ENCODE measurements at regions not wholly inside any gene's neighbourhood (a gene's known extent, or its start where the extent isn't known, plus 50 kb on each side); places are given as distances from the start of the nearest gene placed in this dataset.

DNA sequence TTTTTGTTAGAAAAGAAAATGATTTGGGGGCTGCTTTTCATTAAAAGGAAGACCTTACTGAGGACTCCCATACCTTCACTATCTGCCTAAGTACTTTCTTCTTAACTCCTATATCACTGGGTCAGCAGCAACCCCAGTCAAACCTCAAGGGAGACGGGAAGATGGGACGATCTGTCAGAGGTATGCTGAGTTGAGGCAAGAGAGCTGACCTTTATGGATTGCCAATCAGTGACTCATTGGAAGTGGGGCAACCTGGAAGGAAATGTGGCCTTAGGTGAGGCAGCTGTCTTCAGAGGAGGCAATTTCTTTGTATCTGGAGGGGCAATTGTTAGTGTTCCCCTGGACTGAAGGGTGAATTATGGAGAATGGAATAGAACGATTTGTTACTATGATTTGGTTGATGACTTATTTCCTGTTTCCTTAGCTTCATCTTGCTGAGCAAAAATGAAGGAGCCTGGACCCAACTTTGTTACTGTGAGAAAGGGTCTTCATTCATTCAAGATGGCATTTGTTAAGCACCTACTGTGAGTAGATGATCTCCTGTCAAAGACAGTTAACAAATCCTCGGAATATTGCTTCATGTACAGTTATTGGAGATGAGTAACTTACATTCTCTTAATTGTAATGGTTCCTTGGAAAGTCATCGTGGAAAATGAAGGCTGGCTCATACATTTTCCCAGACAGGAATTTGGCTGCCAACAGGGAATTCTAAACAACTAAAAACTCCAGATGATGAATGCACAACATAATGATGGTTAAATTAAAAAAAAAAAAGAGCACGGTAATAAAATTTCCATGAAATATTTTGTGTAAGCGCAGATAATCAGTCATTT, 134.7 kb upstream of the KCNJ15 start:
- in situ Hi-C loops (cut with HindIII; ENCODE audit: low pct_ligation_motif_present, low sequenced_read_pairs) = no loop called here
- Histone ChIP-seq H3K27me3 (replicated peaks) (peaks cover 3% of the 10 kb centered on the region), H3K27ac (no peak overlapping the region), H3K36me3 (replicated peaks) (no peaks in the 10 kb centered on the region), H3K4me3 (ENCODE audit: low read depth, low read length) (no peak overlapping the region)
- DNase-seq = no peak
- TF ChIP-seq, protein P1, sequence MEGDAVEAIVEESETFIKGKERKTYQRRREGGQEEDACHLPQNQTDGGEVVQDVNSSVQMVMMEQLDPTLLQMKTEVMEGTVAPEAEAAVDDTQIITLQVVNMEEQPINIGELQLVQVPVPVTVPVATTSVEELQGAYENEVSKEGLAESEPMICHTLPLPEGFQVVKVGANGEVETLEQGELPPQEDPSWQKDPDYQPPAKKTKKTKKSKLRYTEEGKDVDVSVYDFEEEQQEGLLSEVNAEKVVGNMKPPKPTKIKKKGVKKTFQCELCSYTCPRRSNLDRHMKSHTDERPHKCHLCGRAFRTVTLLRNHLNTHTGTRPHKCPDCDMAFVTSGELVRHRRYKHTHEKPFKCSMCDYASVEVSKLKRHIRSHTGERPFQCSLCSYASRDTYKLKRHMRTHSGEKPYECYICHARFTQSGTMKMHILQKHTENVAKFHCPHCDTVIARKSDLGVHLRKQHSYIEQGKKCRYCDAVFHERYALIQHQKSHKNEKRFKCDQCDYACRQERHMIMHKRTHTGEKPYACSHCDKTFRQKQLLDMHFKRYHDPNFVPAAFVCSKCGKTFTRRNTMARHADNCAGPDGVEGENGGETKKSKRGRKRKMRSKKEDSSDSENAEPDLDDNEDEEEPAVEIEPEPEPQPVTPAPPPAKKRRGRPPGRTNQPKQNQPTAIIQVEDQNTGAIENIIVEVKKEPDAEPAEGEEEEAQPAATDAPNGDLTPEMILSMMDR (IDR thresholded peaks at IDR 0.05; ENCODE audit: low read depth, low read length, missing control alignments) = no peak

- Histone ChIP-seq H3K36me3 (replicated peaks) (no peaks in the 10 kb centered on the region), H3K27ac (no peak overlapping the region), H3K27me3 (replicated peaks) (peaks cover 3% of the 10 kb centered on the region), H3K4me3 (ENCODE audit: low read depth, low read length) (no peak overlapping the region)
- in situ Hi-C loops (cut with HindIII; ENCODE audit: low pct_ligation_motif_present, low sequenced_read_pairs) = no loop called here
- no peak for DNase-seq
- TF ChIP-seq, protein P1 (IDR thresholded peaks at IDR 0.05; ENCODE audit: low read depth, low read length, missing control alignments) = no peak
Observed at GRCh38 chr21:38123626-38124025, 133.2 kb upstream of the KCNJ15 start.

DNA sequence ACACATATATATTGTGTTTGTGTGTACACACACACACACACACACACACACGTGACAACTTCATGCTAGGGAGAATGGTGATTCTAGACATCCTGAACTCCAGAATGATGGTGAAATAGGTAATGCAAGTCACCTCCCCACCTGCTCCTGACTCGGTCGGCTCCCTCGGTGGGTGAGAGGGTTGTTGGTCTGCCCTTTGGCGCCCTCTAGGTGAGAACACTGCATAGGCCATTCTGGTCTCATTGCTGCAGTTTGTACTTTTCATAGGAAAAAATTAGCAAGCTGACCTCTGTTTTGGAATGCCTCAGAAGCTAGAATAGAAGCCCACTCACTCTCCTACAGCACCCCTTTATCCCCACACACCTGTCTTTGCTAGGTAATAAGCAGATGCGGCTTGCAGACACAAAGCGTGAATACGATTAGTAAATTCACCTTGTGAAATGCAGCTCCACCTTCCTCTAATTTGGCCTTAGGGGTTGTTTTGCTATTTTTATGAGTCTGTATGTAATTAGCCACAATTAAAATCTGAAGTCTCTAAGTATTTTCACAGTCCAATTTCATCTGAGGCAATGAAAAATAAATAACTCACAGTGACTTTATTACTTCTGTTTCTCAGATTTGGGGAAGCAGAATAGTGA, 130.0 kb upstream of the KCNJ15 start:
- peak; percentile 39 for DNase-seq
- TF ChIP-seq, protein P1 (IDR thresholded peaks at IDR 0.05; ENCODE audit: low read depth, low read length, missing control alignments) = peak; percentile 95
- Histone ChIP-seq H3K36me3 (replicated peaks) (no peaks in the 10 kb centered on the region), H3K27me3 (replicated peaks) (peaks cover 12% of the 10 kb centered on the region), H3K4me3 (ENCODE audit: low read depth, low read length) (no peak overlapping the region), H3K27ac (no peak overlapping the region)
- in situ Hi-C loops (cut with HindIII; ENCODE audit: low pct_ligation_motif_present, low sequenced_read_pairs) = no loop called here

DNA sequence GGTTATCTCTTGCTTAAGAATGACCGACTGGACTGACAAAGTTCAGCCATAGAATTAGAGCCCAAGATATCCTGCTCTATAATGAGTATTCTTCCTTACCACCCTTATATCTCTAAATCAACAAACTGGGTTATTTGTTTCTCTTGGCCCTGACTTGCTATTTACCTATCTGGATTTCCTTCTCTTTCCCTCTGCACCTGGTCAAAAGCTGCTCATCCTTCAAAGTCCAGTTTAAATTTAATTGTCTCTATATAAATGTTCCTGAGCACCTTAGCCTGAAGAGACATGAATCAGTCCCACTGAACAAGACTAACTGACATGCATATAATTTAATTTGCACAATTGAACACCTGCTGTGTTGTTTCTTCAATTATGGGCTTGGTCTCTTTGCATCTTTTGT, 127.1 kb upstream of the KCNJ15 start:
- DNase-seq = no peak
- Histone ChIP-seq H3K36me3 (replicated peaks) (no peaks in the 10 kb centered on the region), H3K27ac (no peak overlapping the region), H3K4me3 (ENCODE audit: low read depth, low read length) (no peak overlapping the region), H3K27me3 (replicated peaks) (peaks cover 16% of the 10 kb centered on the region)
- TF ChIP-seq, protein P1 (IDR thresholded peaks at IDR 0.05; ENCODE audit: low read depth, low read length, missing control alignments) = no peak
- in situ Hi-C loops (cut with HindIII; ENCODE audit: low pct_ligation_motif_present, low sequenced_read_pairs) = no loop called here

DNA sequence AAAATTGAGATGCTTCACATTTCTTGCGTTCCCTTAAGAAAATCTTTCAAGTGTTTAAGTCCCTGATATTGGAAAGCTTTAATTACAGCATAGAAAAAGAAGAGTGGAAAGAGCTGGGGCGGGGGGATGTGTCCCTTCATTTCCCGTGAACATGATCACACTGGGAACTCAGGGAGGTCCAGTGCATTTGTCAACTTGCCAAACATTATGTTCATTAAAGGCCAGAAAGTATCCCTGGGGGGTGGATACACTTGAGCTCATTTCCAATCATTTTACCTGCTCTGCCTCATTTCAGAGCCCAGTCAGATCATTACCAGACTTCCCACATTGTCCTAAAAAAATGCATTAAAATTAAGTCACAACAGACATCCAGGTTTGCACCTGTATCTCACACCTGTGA, 123.6 kb upstream of the KCNJ15 start:
- no peak for DNase-seq
- TF ChIP-seq, protein P1 (IDR thresholded peaks at IDR 0.05; ENCODE audit: low read depth, low read length, missing control alignments) = no peak
- Histone ChIP-seq H3K36me3 (replicated peaks) (no peaks in the 10 kb centered on the region), H3K4me3 (ENCODE audit: low read depth, low read length) (no peak overlapping the region), H3K27ac (no peak overlapping the region), H3K27me3 (replicated peaks) (peaks cover 13% of the 10 kb centered on the region)
- in situ Hi-C loops (cut with HindIII; ENCODE audit: low pct_ligation_motif_present, low sequenced_read_pairs) = no loop called here

Measured in brain microvascular endothelial cell (primary cell).